ENCODE measurements at regions not wholly inside any gene's neighbourhood (a gene's known extent, or its start where the extent isn't known, plus 50 kb on each side); places are given as distances from the start of the nearest gene placed in this dataset.

DNA sequence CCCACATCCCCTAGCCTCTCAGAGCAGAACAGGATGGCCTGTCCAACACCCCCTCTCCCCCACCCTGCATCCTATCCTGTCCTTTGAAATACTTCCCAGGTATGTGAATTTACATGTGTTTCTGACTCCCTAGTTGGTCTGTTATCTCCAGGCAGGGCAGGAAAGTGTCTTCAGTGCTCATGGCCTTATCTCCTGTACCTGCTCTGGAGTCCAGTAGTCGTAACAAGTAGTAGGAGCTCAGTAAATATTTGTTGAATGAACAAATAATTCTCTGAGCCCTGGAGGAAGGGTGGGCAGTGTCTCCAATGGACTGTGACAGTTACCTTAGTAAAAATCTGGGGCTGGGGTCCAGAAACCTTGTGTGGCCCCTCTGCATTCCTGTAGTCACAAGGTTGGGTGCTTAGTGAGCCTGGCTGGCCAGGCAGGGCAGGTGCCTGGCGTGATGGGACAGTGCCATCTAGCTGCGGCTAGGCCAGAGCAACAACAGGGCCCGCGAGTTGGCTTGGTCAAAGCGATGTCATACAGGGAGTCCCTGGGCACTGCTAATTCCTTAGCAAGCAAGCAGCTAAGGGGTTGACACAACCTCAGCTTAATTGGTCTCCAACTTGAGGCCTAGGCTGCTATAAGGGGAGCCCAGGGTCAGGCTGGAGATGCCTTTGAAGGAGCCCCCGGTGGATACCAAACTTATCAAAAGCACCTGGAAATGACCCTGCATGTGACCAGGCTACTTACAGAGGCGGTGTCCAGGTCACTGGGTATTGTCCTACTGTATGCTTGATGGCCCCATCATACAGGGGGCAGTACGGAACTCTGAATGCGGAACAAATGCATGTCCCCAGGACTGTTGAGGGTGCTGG is 89.0 kb upstream of the PPM1J start:
- TF ChIP-seq, protein P1, sequence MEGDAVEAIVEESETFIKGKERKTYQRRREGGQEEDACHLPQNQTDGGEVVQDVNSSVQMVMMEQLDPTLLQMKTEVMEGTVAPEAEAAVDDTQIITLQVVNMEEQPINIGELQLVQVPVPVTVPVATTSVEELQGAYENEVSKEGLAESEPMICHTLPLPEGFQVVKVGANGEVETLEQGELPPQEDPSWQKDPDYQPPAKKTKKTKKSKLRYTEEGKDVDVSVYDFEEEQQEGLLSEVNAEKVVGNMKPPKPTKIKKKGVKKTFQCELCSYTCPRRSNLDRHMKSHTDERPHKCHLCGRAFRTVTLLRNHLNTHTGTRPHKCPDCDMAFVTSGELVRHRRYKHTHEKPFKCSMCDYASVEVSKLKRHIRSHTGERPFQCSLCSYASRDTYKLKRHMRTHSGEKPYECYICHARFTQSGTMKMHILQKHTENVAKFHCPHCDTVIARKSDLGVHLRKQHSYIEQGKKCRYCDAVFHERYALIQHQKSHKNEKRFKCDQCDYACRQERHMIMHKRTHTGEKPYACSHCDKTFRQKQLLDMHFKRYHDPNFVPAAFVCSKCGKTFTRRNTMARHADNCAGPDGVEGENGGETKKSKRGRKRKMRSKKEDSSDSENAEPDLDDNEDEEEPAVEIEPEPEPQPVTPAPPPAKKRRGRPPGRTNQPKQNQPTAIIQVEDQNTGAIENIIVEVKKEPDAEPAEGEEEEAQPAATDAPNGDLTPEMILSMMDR (IDR thresholded peaks at IDR 0.05; ENCODE audit: low read depth, low read length, poor library complexity, severe bottlenecking) = peak; percentile 82
- no peak for TF ChIP-seq EZH2phosphoT487 (IDR thresholded peaks at IDR 0.05; ENCODE audit: borderline replicate concordance, low read length)
